ENCODE measurements at regions not wholly inside any gene's neighbourhood (a gene's known extent, or its start where the extent isn't known, plus 50 kb on each side); places are given as distances from the start of the nearest gene placed in this dataset.

GRCh38 chr4:24262084-24262483 is 322.3 kb downstream of the DHX15 start:
- Histone ChIP-seq H3K9ac (replicated peaks in 1 of 4; ENCODE audit: extremely low read depth in 1 of 4, low read depth in 3 of 4, low read length in 3 of 4) (no peak overlapping the region), H2AK5ac (ENCODE audit: low read depth, low read length) (no peak overlapping the region), H3K14ac (ENCODE audit: insufficient read length) (no peak overlapping the region), H4K8ac (ENCODE audit: extremely low read depth, insufficient read depth, low read length) (no peak overlapping the region), H3K27me3 (replicated peaks in 1 of 4; ENCODE audit: control insufficient read depth in 3 of 4, extremely low read depth in 1 of 4, insufficient read depth in 3 of 4, low read length in 3 of 4) (no peaks in the 10 kb centered on the region), H3K9me3 (ENCODE audit: insufficient read depth in 2 of 2, low read depth in 1 of 2, low read length in 1 of 2) (no peaks in the 10 kb centered on the region), H2BK5ac (ENCODE audit: low read depth, low read length) (no peak overlapping the region), H3K56ac (replicated peaks; ENCODE audit: insufficient read length, low read depth, low read length) (no peak overlapping the region), H3K4me3 (ENCODE audit: extremely low read depth in 1 of 4, insufficient read depth in 2 of 4, low read depth in 3 of 4, low read length in 4 of 4) (no peak overlapping the region), H3K27ac (ENCODE audit: low read depth, low read length) (no peak overlapping the region), H4K5ac (ENCODE audit: insufficient read length, low read depth, low read length) (no peak overlapping the region), H3K23me2 (ENCODE audit: low read depth, low read length) (no peaks in the 10 kb centered on the region), H2BK120ac (replicated peaks; ENCODE audit: low read depth, low read length) (no peak overlapping the region), H4K91ac (replicated peaks; ENCODE audit: insufficient read length, low read length) (no peak overlapping the region), H3K4me1 (replicated peaks in 1 of 4; ENCODE audit: control insufficient read depth in 3 of 4, insufficient read depth in 4 of 4, low read length in 3 of 4) (peaks cover 0 to 21% (median 17%) of the 10 kb centered on the region in 4 experiments; a peak in 5 of 7 replicates), H2BK20ac (ENCODE audit: low read length) (no peak overlapping the region), H3K4ac (replicated peaks; ENCODE audit: insufficient read length, low read depth, low read length) (no peak overlapping the region), H3K36me3 (ENCODE audit: control insufficient read depth in 2 of 4, insufficient read depth in 4 of 4, low read length in 3 of 4) (no peaks in the 10 kb centered on the region), H3K23ac (ENCODE audit: insufficient read length) (no peak overlapping the region), H2AFZ (ENCODE audit: low read length) (no peak overlapping the region), H3K18ac (ENCODE audit: extremely low read depth, low read length) (no peak overlapping the region; the same call in 1 of the 2 replicates), H3K79me1 (ENCODE audit: low read depth, low read length) (no peaks in the 10 kb centered on the region), H3K79me2 (ENCODE audit: control insufficient read depth in 1 of 2, insufficient read depth in 2 of 2, low read length in 2 of 2) (no peaks in the 10 kb centered on the region), H2BK12ac (ENCODE audit: low read depth, low read length) (no peak overlapping the region), H3K4me2 (ENCODE audit: insufficient read depth in 1 of 2, low read depth in 2 of 2, low read length in 2 of 2) (no peak overlapping the region; a peak in 1 of 4 replicates), H4K20me1 (replicated peaks in 1 of 2; ENCODE audit: control insufficient read depth in 1 of 2, insufficient read depth in 2 of 2, low read length in 2 of 2) (no peaks in the 10 kb centered on the region), H2BK15ac (ENCODE audit: low read length) (no peak overlapping the region)
- WGBS, 2 experiments (ENCODE audit: extremely low coverage in 1 of 2, insufficient coverage in 1 of 2, insufficient read length in 1 of 2, insufficient replicate concordance in 2 of 2, low coverage in 1 of 2, low lambda C conversion rate in 2 of 2, missing lambda C conversion rate in 1 of 2): 67% methylated on average over 5 of the region's 6 CpGs; no CpG with 5 or more reads in 1 of the 2 experiments
- POLR2A ChIA-PET (ENCODE audit: partially characterized antibody): interaction anchor here (0.6 kb wide), 1 partner anchor 25 kb away, joined by 3 read pairs; no protein-coding TSS in a partner anchor
- DNase-seq (ENCODE audit: low read depth in 1 of 2, low spot score in 2 of 2) (no peak), FAIRE-seq (no peak)
- CTCF ChIA-PET (ENCODE audit: partially characterized antibody): interaction anchor here (0.7 kb wide), 1 partner anchor 87 kb away, joined by 3 read pairs; no protein-coding TSS in a partner anchor
- no peak for TF ChIP-seq CBX5 (IDR thresholded peaks at IDR 0.05; ENCODE audit: low read depth, low read length)
- TF ChIP-seq KDM1A (IDR thresholded peaks at IDR 0.05; ENCODE audit: borderline replicate concordance, low read length): no peak
- no peak for TF ChIP-seq KDM4A (IDR thresholded peaks at IDR 0.05; ENCODE audit: low read depth, low read length, severe bottlenecking)
- no peak for TF ChIP-seq EZH2 (IDR thresholded peaks at IDR 0.05; ENCODE audit: low read depth, low read length, severe bottlenecking)
- no peak for TF ChIP-seq JUN (IDR thresholded peaks at IDR 0.05; ENCODE audit: low read depth, low read length)
- no peak for TF ChIP-seq BACH1 (IDR thresholded peaks at IDR 0.05; ENCODE audit: low read length)
- TF ChIP-seq RFX5 (IDR thresholded peaks at IDR 0.05; ENCODE audit: borderline replicate concordance, low read depth, low read length): no peak
